Gastroesophageal sphincter (tissue), 4 donors: ENCODE measurements at regions not wholly inside any gene's neighbourhood (a gene's known extent, or its start where the extent isn't known, plus 50 kb on each side); places are given as distances from the start of the nearest gene placed in this dataset.

Experiments
- ATAC-seq: fragments of 150-250 bp; one replicate; pipeline ENCODE4 v1.9.1; 2016; ENCODE audit warnings: mild to moderate bottlenecking, moderate library complexity
- H3K27ac ChIP-seq, 4 donors: fragments of 200-600 bp; sonication (generic) in 3 of 4; 1 replicate in 3 of 4; 2 replicates in 1 of 4; pipeline ENCODE4 v1.5.1; 2016 to 2019
- H3K27me3 ChIP-seq: fragments of 200-600 bp; sonication (generic); one replicate; pipeline ENCODE4 v1.5.1; 2019
- H3K36me3 ChIP-seq, 2 donors: fragments of 200-600 bp; sonication (generic); one replicate each; pipeline ENCODE4 v1.5.1; 2019; ENCODE audit warnings: control low read depth in 1 of 2
- H3K4me1 ChIP-seq, 3 donors: fragments of 200-600 bp; sonication (generic); 1 replicate in 2 of 3; 2 replicates in 1 of 3; pipeline ENCODE4 v1.5.1; 2016 to 2019; ENCODE audit warnings: control low read depth in 2 of 3
- H3K4me3 ChIP-seq, 2 donors: fragments of 200-600 bp; sonication (generic); one replicate each; pipeline ENCODE4 v1.5.1; 2019; ENCODE audit warnings: mild to moderate bottlenecking in 1 of 2, moderate library complexity in 1 of 2
- H3K9me3 ChIP-seq, 3 donors: fragments of 200-600 bp; sonication (generic); one replicate each; pipeline ENCODE4 v1.5.1; 2017 to 2019; ENCODE audit warnings: control low read depth in 2 of 3
- CTCF ChIP-seq, 4 experiments: fragments of 200-600 bp in 2 of 4; fragments of 450-650 bp in 2 of 4; sonication (generic) in 1 of 4; IDR thresholded peaks; one replicate each; pipeline ENCODE4 v1.5.1; 2017 to 2019; ENCODE audit warnings: antibody characterized with exemption in 4 of 4, mild to moderate bottlenecking in 2 of 4, moderate library complexity in 2 of 4
- EP300 ChIP-seq: sonication (generic); formaldehyde crosslinking; IDR thresholded peaks from one replicate; pipeline ENCODE4 v1.6.1; 2017; ENCODE audit warnings: antibody characterized with exemption, mild to moderate bottlenecking
- POLR2A ChIP-seq, 2 donors: fragments of 450-650 bp; IDR thresholded peaks; one replicate each; pipeline ENCODE4 v1.6.1; 2017; ENCODE audit warnings: antibody characterized with exemption in 2 of 2, mild to moderate bottlenecking in 2 of 2, moderate library complexity in 1 of 2
- POLR2AphosphoS5 ChIP-seq: sonication (generic); formaldehyde crosslinking; IDR thresholded peaks from one replicate; pipeline ENCODE4 v1.6.1; 2017; ENCODE audit warnings: antibody characterized with exemption
- WGBS, 2 donors: methylation state at CpG; one replicate each; pipeline ENCODE4 v1.1.5; 2018; ENCODE audit warnings: low coverage in 1 of 2; 5-methylcytosine and 5-hydroxymethylcytosine counted together

GRCh38 chr4:34643476-34643875, 1600.8 kb downstream of the ARAP2 start:
- WGBS, 2 donors = 35 to 64% methylated on average over 1 of the region's 1 CpG
- Histone ChIP-seq H3K4me1 (no peaks in the 10 kb centered on the region), H3K4me3 (no peak overlapping the region), H3K36me3 (no peaks in the 10 kb centered on the region), H3K27me3 (no peaks in the 10 kb centered on the region), H3K9me3 (peaks cover 0 to 11% (median 0%) of the 10 kb centered on the region in 3 donors), H3K27ac (no peak overlapping the region)
- ATAC-seq = no peak
- TF ChIP-seq CTCF (IDR thresholded peaks at IDR 0.05) (no peak), POLR2A (IDR thresholded peaks at IDR 0.05) (no peak), POLR2AphosphoS5 (no peak), EP300 (no peak)

- Histone ChIP-seq H3K27me3 (no peaks in the 10 kb centered on the region), H3K4me3 (no peak overlapping the region), H3K36me3 (no peaks in the 10 kb centered on the region), H3K27ac (no peak overlapping the region), H3K4me1 (no peaks in the 10 kb centered on the region), H3K9me3 (peaks cover 0 to 7% (median 0%) of the 10 kb centered on the region in 3 donors)
- WGBS, 2 donors = 46 to 78% methylated on average over 2 to 4 of the region's 4 CpGs
- TF ChIP-seq CTCF (IDR thresholded peaks at IDR 0.05) (no peak), POLR2A (IDR thresholded peaks at IDR 0.05) (no peak), POLR2AphosphoS5 (no peak), EP300 (no peak)
- ATAC-seq = no peak
Observed at GRCh38 chr4:34644579-34645115, 1599.7 kb downstream of the ARAP2 start.

GRCh38 chr4:34649716-34650115, 1594.6 kb downstream of the ARAP2 start:
- Histone ChIP-seq H3K9me3 (no peaks in the 10 kb centered on the region), H3K4me3 (no peak overlapping the region), H3K27ac (no peak overlapping the region), H3K36me3 (no peaks in the 10 kb centered on the region), H3K4me1 (no peaks in the 10 kb centered on the region), H3K27me3 (no peaks in the 10 kb centered on the region)
- no peak for ATAC-seq
- TF ChIP-seq CTCF (IDR thresholded peaks at IDR 0.05) (no peak), POLR2A (IDR thresholded peaks at IDR 0.05) (no peak), EP300 (no peak), POLR2AphosphoS5 (no peak)

GRCh38 chr4:34664051-34664450, 1580.3 kb downstream of the ARAP2 start:
- no peaks in the 10 kb centered on the region for H3K27me3 ChIP-seq
- no peaks in the 10 kb centered on the region for H3K9me3 ChIP-seq
- ATAC-seq = no peak
- no peaks in the 10 kb centered on the region for H3K36me3 ChIP-seq
- no CpG with 5 or more reads among the region's 5 CpGs for WGBS, 2 donors
- H3K4me1 ChIP-seq = no peaks in the 10 kb centered on the region
- TF ChIP-seq EP300 = no peak
- no peak for TF ChIP-seq POLR2AphosphoS5
- no peak for TF ChIP-seq POLR2A (IDR thresholded peaks at IDR 0.05)
- TF ChIP-seq CTCF (IDR thresholded peaks at IDR 0.05) = no peak
- no peak overlapping the region for H3K27ac ChIP-seq
- H3K4me3 ChIP-seq = no peak overlapping the region

- no peaks in the 10 kb centered on the region for H3K36me3 ChIP-seq
- H3K4me1 ChIP-seq = no peaks in the 10 kb centered on the region
- H3K9me3 ChIP-seq = no peaks in the 10 kb centered on the region
- ATAC-seq = no peak
- TF ChIP-seq POLR2A (IDR thresholded peaks at IDR 0.05) = no peak
- TF ChIP-seq CTCF (IDR thresholded peaks at IDR 0.05) = no peak
- no peak for TF ChIP-seq EP300
- no peak for TF ChIP-seq POLR2AphosphoS5
- H3K4me3 ChIP-seq = no peak overlapping the region
- no peaks in the 10 kb centered on the region for H3K27me3 ChIP-seq
- no peak overlapping the region for H3K27ac ChIP-seq
- 26 to 36% methylated on average over 1 of the region's 1 CpG for WGBS, 2 donors
Observed at GRCh38 chr4:34676400-34676799, 1567.9 kb downstream of the ARAP2 start.
